Liver (tissue), 3 donors: ENCODE measurements at regions not wholly inside any gene's neighbourhood (a gene's known extent, or its start where the extent isn't known, plus 50 kb on each side); places are given as distances from the start of the nearest gene placed in this dataset.

Source experiments
- JUND ChIP-seq, 2 donors: IDR thresholded peaks; 2 replicates each; pipeline ENCODE4 v1.6.1; 2016; ENCODE audit warnings: antibody characterized with exemption in 2 of 2
- RAD21 ChIP-seq, 2 donors: IDR thresholded peaks; 2 replicates each; pipeline ENCODE4 v1.6.1; 2016; ENCODE audit warnings: antibody characterized with exemption in 2 of 2, mild to moderate bottlenecking in 2 of 2
- RXRA ChIP-seq, 2 donors: IDR thresholded peaks; 2 replicates each; pipeline ENCODE4 v1.6.1; 2017 to 2018; ENCODE audit warnings: antibody characterized with exemption in 2 of 2, mild to moderate bottlenecking in 1 of 2
- TAF1 ChIP-seq: conservative IDR thresholded peaks from 2 replicates; pipeline ENCODE4 v1.6.1; 2016; ENCODE audit warnings: antibody characterized with exemption, mild to moderate bottlenecking
- YY1 ChIP-seq: IDR thresholded peaks from 2 replicates; pipeline ENCODE4 v1.6.1; 2016; ENCODE audit warnings: antibody characterized with exemption, mild to moderate bottlenecking
- TF ChIP-seq, protein P1 (sequence below): fragments of 150-350 bp; IDR thresholded peaks from 2 replicates; pipeline ENCODE4 v1.5.1; 2017; ENCODE audit warnings: improper control_type of control experiment, low read depth, low read length; ENCODE audit not compliant: missing input control
- TF ChIP-seq, protein P2 (sequence below): IDR thresholded peaks from 2 replicates; pipeline ENCODE4 v1.6.1; 2016; ENCODE audit warnings: antibody characterized with exemption
- TF ChIP-seq, protein P3 (sequence below): IDR thresholded peaks from 2 replicates; pipeline ENCODE4 v1.6.1; 2016; ENCODE audit warnings: antibody characterized with exemption
- TF ChIP-seq, protein P4 (sequence below): IDR thresholded peaks from 2 replicates; pipeline ENCODE4 v1.6.1; 2016; ENCODE audit warnings: antibody characterized with exemption, mild to moderate bottlenecking
- donor health status: healthy.
- donor health status: healthy.

DNA sequence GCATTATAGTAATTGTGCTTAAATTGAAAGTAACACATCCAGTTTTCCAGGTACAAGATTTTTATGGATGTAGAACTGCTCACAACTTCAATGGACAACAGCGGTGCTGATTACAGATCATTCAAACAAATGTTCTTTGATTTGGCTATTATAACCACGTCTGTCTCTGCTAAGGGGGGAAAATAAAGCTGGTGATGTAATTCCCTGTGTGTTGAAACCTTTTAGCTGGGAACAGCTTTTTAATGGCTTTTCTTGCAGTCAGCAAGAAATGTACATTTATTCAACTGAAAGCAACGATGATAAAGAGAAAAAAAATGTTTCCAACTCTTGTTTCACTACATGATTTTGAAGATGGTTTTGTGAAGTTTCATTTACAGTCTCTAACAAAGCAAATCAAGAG lies 431.9 kb upstream of the AGTR1 start:
- TF ChIP-seq, protein P1, sequence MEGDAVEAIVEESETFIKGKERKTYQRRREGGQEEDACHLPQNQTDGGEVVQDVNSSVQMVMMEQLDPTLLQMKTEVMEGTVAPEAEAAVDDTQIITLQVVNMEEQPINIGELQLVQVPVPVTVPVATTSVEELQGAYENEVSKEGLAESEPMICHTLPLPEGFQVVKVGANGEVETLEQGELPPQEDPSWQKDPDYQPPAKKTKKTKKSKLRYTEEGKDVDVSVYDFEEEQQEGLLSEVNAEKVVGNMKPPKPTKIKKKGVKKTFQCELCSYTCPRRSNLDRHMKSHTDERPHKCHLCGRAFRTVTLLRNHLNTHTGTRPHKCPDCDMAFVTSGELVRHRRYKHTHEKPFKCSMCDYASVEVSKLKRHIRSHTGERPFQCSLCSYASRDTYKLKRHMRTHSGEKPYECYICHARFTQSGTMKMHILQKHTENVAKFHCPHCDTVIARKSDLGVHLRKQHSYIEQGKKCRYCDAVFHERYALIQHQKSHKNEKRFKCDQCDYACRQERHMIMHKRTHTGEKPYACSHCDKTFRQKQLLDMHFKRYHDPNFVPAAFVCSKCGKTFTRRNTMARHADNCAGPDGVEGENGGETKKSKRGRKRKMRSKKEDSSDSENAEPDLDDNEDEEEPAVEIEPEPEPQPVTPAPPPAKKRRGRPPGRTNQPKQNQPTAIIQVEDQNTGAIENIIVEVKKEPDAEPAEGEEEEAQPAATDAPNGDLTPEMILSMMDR: no peak
- TF ChIP-seq, protein P2, sequence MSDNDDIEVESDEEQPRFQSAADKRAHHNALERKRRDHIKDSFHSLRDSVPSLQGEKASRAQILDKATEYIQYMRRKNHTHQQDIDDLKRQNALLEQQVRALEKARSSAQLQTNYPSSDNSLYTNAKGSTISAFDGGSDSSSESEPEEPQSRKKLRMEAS: no peak
- TF ChIP-seq JUND (IDR thresholded peaks at IDR 0.05): no peak
- no peak for TF ChIP-seq RAD21 (IDR thresholded peaks at IDR 0.05)
- TF ChIP-seq, protein P3, sequence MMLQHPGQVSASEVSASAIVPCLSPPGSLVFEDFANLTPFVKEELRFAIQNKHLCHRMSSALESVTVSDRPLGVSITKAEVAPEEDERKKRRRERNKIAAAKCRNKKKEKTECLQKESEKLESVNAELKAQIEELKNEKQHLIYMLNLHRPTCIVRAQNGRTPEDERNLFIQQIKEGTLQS: no peak
- TF ChIP-seq YY1: no peak
- no peak for TF ChIP-seq RXRA (IDR thresholded peaks at IDR 0.05)
- TF ChIP-seq, protein P4, sequence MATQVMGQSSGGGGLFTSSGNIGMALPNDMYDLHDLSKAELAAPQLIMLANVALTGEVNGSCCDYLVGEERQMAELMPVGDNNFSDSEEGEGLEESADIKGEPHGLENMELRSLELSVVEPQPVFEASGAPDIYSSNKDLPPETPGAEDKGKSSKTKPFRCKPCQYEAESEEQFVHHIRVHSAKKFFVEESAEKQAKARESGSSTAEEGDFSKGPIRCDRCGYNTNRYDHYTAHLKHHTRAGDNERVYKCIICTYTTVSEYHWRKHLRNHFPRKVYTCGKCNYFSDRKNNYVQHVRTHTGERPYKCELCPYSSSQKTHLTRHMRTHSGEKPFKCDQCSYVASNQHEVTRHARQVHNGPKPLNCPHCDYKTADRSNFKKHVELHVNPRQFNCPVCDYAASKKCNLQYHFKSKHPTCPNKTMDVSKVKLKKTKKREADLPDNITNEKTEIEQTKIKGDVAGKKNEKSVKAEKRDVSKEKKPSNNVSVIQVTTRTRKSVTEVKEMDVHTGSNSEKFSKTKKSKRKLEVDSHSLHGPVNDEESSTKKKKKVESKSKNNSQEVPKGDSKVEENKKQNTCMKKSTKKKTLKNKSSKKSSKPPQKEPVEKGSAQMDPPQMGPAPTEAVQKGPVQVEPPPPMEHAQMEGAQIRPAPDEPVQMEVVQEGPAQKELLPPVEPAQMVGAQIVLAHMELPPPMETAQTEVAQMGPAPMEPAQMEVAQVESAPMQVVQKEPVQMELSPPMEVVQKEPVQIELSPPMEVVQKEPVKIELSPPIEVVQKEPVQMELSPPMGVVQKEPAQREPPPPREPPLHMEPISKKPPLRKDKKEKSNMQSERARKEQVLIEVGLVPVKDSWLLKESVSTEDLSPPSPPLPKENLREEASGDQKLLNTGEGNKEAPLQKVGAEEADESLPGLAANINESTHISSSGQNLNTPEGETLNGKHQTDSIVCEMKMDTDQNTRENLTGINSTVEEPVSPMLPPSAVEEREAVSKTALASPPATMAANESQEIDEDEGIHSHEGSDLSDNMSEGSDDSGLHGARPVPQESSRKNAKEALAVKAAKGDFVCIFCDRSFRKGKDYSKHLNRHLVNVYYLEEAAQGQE: no peak
- TF ChIP-seq TAF1: no peak
